ENCODE measurements at regions not wholly inside any gene's neighbourhood (a gene's known extent, or its start where the extent isn't known, plus 50 kb on each side); places are given as distances from the start of the nearest gene placed in this dataset.

DNA sequence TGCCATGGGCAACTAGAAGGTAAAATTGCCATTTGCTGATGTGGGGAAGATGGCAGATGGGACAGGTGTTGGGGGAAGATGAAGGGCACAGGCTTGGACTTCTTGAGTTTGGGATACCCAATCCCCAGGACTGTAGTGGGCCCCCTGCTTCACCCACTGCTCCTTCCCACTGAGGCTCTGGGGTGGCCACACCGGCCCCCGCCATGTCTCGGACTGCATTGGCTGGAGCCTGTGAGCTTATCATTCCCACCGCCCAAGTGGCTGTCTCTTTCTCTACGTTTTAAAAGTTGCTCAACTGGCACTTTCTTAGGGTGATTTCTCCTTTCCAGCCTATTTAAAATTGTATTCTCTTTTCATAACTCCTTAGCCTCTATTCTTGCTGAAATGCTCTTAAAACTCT is 730.0 kb upstream of the ADAMTS16 start:
- TF ChIP-seq GATA2 (IDR thresholded peaks at IDR 0.05; ENCODE audit: low read depth, low read length) (no peak), GATA3 (IDR thresholded peaks at IDR 0.05; ENCODE audit: low read depth, low read length) (no peak)

DNA sequence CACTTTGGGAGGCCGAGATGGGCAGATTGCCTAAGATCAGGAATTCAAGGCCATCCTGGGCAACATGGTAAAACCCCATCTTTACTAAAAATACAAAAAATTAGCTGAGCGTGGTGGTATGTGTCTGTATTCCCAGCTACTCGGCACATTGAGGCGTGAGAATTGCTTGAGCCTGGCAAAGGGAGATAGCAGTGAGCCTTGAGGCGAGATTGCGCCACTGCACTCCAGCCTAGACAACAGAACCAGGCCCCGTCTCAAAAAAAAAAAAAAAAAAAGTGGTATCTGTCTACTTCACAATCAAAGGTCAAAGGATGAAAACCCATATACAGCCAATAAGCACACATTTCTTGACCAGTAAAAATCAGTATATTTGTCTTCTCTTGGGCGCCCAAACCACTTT is 728.5 kb upstream of the ADAMTS16 start:
- TF ChIP-seq GATA2 (IDR thresholded peaks at IDR 0.05; ENCODE audit: low read depth, low read length) (no peak), GATA3 (IDR thresholded peaks at IDR 0.05; ENCODE audit: low read depth, low read length) (no peak)

DNA sequence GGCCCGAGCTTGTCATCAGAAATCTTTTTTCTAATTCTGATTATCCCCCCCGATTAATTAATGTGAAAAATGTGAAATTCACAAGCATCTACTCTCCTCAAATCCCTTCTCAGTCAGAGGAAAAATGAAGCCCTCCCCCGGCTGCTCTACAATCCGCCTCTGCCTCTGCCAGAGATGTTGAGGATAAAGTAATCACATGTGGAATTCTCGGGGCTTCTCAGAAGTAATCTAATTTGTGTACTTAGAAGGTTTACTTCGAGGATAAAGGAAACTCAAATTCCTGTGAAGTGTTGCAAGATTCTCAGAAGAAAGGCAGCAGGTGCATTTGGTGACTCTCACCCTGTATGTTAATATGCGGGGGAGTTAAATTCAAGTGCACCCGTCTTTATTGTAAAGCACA is 726.1 kb upstream of the ADAMTS16 start:
- no peak for TF ChIP-seq GATA2 (IDR thresholded peaks at IDR 0.05; ENCODE audit: low read depth, low read length)
- TF ChIP-seq GATA3 (IDR thresholded peaks at IDR 0.05; ENCODE audit: low read depth, low read length) = no peak

DNA sequence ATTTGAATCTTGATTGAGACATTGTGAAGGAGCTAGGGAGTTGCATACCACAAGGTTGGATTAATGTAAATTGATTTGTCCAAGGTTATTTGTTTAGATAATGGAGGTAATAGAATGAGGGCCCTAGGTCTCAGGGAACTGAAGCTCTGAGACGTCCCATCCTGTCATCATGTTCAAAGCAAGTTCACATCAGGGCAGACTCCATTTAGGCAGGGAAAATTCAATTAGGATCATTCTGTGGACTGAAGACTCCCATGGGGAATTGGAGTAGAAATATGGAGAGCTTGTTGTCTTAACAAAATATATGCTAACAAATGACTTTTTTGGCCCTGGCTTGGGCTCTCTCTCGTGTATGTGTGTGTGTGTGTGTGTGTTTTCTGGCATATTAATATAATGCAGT is 722.0 kb upstream of the ADAMTS16 start:
- TF ChIP-seq GATA2 (IDR thresholded peaks at IDR 0.05; ENCODE audit: low read depth, low read length) (no peak), GATA3 (IDR thresholded peaks at IDR 0.05; ENCODE audit: low read depth, low read length) (no peak)

DNA sequence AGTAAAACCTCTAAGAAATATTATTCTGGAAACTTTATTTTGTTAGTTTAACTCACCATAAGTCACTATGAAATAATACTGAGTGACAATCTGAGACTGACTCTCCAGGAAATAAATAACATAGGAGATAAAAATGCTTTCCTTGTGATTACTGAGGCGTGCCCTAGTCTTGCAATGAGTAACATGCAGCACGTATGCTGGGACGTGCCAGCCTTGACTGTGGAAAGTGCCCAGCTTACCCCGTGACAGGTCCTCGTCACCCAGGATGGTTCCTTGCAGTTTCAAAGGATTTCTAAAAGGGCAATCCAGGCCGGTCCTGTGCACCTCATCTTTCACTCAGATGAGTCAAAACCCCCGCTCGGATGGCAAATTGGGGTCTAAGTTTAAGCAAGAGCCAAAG is 720.8 kb upstream of the ADAMTS16 start:
- no peak for TF ChIP-seq GATA2 (IDR thresholded peaks at IDR 0.05; ENCODE audit: low read depth, low read length)
- no peak for TF ChIP-seq GATA3 (IDR thresholded peaks at IDR 0.05; ENCODE audit: low read depth, low read length)

DNA sequence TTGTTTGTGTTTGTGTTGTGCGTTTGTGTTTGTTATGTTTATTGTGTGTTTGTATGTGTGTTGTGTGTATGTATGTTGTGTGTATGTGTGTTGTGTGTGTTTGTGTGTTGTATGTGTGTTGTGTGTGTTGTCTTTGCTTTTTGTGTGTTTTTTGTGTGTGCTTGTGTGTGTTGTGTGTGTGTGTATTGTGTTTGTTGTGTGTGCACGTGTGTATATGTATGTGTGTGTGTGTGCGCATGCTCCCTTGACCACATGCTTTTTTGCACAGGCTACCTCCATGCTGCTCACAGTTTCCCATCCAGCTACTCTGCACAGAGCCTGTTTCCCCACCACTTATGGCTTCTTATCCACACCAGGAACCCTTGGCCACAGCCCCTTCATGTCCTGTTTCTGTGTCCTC is 720.0 kb upstream of the ADAMTS16 start:
- no peak for TF ChIP-seq GATA2 (IDR thresholded peaks at IDR 0.05; ENCODE audit: low read depth, low read length)
- TF ChIP-seq GATA3 (IDR thresholded peaks at IDR 0.05; ENCODE audit: low read depth, low read length) = no peak

DNA sequence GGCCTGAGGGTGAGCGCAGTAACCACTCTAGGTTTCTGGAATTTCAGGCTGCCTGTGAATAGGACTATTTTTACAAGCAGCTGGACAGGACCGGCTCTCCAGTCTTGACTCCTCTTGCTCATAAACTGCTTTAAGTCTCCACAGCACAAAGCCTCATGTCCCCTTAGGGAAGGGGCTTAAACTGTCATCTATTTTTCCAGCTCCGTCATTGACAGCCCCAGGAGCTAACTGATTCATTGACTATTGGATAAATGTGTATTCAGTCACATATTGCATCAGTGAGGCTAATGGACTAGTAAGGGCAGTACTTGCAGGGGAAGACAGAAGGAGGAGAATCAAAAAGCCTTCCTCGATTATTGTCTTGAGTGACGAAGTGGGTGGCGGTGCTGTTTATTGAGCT is 719.4 kb upstream of the ADAMTS16 start:
- TF ChIP-seq GATA2 (IDR thresholded peaks at IDR 0.05; ENCODE audit: low read depth, low read length) = no peak
- TF ChIP-seq GATA3 (IDR thresholded peaks at IDR 0.05; ENCODE audit: low read depth, low read length) = no peak

DNA sequence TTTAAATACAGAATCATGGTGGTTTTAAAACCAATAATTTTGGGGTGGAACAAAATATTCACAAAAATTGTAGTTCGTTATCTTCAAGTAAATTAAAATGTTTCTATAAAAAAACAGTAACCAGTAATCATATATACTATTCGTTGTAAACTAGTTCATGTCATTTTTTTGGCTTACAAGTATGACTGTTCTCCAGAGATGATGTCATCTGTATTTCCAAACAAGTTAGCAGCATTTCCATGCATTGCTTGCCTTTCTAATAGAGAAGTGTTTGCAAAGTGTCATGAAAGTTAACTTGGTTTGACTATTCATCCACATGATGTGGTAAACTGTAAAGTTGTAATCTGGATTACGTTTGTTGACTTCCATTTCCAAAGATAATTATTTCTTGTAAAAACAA is 717.9 kb upstream of the ADAMTS16 start:
- TF ChIP-seq GATA3 (IDR thresholded peaks at IDR 0.05; ENCODE audit: low read depth, low read length) (no peak), GATA2 (IDR thresholded peaks at IDR 0.05; ENCODE audit: low read depth, low read length) (no peak)

DNA sequence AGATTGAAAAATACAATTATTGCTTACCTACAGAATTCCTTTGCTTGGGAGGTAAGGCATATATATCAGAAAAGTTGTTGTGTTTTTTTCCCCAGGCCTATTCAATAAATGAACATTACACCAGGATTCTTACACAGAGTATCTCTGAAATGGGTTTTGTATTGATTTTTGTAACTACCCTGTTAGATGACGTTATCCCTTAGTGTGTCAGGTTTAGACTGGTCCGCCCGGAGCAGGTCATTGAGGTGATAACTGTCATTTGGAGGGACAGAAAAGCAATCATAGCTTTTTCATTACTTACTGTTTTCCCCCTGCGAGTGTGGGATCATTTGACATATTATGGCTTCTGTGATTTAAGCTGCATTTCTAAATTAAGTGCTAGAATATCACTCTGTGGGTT is 715.2 kb upstream of the ADAMTS16 start:
- TF ChIP-seq GATA3 (IDR thresholded peaks at IDR 0.05; ENCODE audit: low read depth, low read length) = no peak
- TF ChIP-seq GATA2 (IDR thresholded peaks at IDR 0.05; ENCODE audit: low read depth, low read length) = no peak

DNA sequence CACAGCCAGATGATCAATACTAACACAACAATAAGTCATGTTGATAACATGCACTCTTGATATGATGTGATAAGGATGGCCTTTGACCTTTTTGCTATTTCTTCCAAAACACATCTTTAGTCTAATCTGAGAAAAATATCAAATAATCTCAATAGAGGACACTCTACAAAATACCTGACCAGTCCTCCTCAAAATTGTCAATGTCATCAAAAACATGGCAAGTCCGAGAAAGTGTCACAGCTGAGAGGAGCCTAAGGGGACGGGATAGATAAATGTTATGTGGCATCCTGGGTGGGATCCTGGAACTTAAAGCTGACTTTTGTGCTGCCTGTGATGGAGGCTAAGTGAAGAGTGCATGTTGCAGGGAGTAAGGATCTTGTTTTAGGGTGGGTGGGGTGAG is 699.6 kb upstream of the ADAMTS16 start:
- no peak for TF ChIP-seq GATA2 (IDR thresholded peaks at IDR 0.05; ENCODE audit: low read depth, low read length)
- no peak for TF ChIP-seq GATA3 (IDR thresholded peaks at IDR 0.05; ENCODE audit: low read depth, low read length)

DNA sequence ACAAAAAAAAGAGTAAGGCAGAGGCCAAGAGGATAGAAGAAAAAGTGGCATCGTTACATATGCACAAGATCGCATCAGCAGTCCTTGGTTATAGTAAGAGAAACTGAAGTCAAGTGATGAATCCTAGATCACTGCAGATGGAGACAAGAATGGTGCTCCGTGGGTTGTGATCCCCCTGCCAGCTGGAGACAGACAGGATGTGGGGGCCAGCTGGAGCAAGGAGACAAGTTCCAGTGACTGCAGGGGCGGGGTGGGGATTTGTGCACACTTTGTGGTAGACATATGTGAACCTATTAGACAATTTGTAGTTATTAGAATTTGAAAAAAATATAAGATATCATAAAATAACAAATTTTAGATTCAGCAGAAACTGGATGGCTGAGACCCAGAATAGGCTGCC is 697.9 kb upstream of the ADAMTS16 start:
- no peak for TF ChIP-seq GATA2 (IDR thresholded peaks at IDR 0.05; ENCODE audit: low read depth, low read length)
- no peak for TF ChIP-seq GATA3 (IDR thresholded peaks at IDR 0.05; ENCODE audit: low read depth, low read length)

DNA sequence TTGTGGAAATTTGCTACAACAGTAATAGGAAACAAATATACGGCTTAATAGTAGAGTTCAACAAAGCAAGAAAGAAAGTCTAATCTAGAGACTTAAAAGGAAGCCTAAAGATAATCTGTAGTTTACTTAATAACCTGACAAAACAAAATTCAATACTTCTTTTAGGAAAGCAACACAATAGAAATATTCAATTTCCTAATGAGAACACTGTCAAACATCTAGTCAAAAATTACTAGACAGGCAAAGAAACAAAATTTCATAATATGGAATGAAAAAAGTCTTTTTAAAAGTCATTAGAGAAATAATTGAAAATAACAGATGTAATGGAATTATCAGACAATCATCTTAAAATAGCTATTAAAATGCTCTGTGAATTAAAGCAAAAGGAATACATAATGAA is 692.5 kb upstream of the ADAMTS16 start:
- TF ChIP-seq GATA3 (IDR thresholded peaks at IDR 0.05; ENCODE audit: low read depth, low read length) (no peak), GATA2 (IDR thresholded peaks at IDR 0.05; ENCODE audit: low read depth, low read length) (no peak)

DNA sequence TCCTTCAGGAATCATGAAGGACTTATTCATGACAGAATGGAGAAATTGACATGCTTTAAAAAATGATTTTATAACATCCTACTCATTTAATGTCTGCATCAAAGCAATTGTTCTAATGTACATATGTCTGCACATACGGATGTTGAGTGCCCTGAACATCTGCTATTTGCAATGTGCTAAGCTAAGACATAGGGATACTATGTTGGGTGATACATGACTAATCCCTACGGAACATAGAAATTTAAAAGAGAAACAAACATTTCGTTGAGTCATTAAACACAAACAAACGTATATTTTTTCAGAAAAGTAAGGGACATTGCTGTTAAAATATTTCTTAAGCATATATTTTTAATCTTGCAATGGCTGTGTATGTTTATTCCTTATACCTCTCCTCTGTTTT is 686.5 kb upstream of the ADAMTS16 start:
- no peak for TF ChIP-seq GATA3 (IDR thresholded peaks at IDR 0.05; ENCODE audit: low read depth, low read length)

DNA sequence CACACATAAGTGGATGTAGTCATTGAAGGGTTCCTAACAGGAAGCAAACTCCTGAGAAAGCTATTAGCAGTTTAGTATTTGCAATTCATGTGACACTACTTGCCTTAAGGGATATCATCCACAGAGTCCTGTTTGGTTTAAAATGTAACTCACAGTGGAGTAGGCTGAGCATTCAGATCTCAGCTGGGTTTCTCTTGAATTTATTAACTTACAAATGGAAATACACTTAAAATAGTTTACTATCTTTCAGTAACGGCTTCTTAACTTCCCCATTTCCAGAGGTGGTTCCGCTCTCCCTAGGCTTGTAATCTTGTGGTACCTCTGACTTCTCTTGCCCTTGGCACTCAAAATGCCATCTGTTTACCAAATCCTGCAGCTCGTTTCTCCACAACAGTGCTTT is 660.7 kb upstream of the ADAMTS16 start:
- TF ChIP-seq GATA2 (IDR thresholded peaks at IDR 0.05; ENCODE audit: low read depth, low read length) (no peak), GATA3 (IDR thresholded peaks at IDR 0.05; ENCODE audit: low read depth, low read length) (no peak)

DNA sequence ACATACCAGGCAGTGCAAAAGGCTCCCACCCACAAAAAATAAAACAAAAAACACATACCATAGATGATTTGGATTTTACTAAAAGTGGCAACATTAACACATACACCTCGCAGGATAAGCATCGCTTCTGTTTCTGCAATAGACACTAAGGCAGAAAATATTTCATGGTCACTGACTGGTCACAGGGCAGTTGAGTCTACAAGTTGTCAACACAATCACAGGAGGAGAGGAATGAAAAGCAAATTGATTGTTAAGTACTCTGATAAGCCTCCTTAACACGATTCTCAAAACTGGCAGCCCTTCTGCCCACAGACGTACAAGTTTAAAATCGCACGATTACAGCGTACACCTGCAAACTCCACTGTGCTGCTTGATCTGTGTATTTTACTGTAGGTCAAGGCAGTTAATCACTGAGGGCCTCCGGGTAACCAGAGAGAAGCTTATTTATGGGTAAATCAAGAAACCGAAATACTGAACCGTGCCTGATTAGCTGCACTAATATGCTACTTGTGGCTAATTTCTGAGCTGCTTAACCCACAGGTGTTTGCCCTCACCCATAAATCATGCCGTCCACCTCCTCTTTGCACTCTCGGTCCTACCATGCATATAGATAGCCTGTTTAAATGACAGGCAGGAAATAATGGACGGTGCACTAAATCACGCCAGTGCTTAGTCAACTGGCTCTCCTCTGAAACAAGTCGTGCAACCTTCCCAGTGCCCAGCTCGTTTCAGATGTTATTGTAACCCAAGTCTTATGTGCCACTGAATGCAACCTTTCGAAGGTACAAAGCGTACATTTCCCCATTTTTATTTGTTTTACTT is 659.4 kb upstream of the ADAMTS16 start:
- TF ChIP-seq GATA2 (IDR thresholded peaks at IDR 0.05; ENCODE audit: low read depth, low read length) (no peak), GATA3 (IDR thresholded peaks at IDR 0.05; ENCODE audit: low read depth, low read length) (no peak)

DNA sequence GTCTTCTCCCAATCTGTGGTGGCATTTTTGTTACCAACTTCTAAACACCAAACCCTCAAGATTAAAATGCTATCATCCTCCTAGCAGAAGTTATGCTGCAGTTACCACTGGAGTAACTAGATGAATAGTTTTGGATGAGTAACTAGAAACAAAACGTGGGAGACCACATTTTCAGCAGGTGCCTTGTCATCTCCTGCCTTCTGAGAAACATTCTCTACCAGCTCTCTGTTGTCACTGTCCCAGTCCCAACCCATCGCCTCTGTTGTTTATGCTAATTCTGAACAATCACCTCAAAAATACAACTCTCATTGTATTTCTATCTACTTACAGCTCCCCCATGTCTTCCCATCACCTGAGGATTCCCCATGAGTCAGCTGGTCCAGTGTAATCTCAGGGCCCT is 652.5 kb upstream of the ADAMTS16 start:
- TF ChIP-seq GATA3 (IDR thresholded peaks at IDR 0.05; ENCODE audit: low read depth, low read length) (no peak), GATA2 (IDR thresholded peaks at IDR 0.05; ENCODE audit: low read depth, low read length) (no peak)
